SW480 (cell line): ENCODE measurements at regions not wholly inside any gene's neighbourhood (a gene's known extent, or its start where the extent isn't known, plus 50 kb on each side); places are given as distances from the start of the nearest gene placed in this dataset.

Source experiments
- DNase-seq: peaks from one replicate; pipeline ENCODE4 v3.0.0-alpha.2; 2016; ENCODE audit warnings: low spot score

DNA sequence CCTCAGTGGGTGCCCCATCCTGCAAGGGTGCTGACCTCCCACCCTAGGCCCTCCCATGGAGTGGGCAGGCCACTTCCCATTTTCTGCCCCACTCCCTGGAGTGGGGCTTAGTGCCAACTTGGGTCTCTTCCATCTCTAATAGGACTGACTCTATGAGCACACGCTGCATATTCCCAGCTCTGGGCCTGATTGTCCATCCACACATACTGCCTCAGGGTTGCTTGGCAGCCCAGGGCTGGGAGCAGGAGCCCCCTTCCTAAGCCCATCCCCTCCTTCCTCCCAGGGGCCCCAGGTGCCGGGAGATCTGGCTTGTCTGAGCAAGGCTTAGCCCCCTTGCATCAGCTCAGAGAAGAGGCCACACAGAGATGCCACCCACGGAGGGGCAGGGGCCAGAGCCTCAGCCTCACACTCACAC lies 55.1 kb downstream of the PJA1 start:
- DNase-seq = no peak

DNA sequence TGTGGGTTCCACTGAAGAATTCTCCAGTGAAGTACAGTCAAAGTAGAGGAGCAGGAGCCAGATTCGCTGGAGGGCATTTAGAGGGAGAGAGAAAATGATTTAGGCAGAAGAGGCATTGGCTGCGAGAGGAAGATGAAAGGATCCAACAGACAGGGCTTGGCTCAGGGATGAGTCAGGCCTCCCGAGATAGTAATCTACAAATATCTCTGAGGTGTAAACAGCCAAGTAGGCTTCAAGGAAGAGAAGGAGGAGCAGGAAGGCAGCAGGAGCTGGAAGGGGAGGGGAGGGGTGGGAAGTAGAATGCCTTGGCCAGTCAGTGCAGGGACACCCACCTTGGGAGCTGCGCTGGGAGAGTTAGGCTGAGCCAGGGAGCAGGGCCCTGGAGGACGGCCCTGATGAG lies 55.5 kb downstream of the PJA1 start:
- peak; percentile 83 for DNase-seq

DNA sequence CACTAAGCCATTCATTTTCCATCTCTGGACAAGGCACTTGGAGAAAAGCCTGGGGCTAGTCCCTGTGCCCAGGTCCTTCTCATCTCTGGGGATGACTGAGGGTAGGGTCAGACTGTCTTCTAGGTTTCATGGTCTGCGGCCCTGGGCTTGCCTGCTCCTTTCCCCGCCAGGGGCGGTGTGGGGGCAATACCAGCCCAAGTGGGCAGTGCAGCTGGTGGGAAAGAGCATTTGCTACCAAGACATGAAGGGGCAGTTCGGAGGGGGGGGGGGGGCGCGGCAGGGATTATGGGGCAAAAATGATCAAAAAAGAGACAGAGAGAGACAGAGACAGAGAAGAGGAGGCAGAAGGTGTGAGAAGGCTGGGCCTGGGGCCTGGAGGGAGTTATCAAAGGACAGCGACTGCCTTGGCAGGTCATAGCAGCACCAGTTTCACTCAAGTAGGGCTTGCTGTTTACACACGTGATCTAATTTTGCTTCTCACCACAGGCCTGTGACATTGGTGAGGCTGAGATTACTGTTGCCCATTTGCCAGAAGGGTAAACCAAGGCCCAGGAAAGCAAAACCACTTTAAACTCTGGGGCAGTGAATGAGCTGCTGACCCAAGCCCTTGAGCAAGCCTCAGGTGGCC lies 56.1 kb downstream of the PJA1 start:
- no peak for DNase-seq

DNA sequence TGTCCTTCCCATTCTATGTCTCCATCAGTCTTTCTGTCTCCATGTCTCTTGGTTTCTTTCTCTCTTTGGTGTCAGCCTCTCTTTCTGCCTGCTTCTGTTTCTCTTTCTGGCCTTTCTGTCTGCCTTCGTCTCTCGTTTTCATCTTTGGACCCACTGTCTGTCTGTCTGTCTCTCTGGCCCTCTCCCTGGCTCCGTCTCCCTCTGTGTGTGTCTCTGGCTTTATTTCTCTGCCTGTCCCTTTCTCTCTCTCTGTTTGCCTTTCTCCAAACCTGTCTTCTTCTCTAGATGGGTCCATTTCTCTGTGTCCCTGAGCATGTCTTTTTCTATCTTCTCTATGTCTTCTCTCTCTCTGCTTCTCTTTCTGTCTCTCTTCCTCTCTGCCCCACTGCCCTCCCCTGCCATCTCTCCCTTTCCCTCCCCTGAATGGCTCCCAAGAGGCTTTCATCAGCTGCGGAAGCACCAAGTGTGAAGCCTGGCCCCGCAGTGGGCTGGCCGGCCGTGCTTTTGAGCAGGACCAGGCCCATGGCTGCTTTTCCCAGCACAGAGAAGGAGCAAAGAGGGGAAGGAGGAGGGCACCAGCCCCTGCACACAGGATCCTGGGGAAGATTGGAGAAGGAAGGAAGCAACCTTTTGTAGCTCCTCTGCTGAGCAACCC lies 57.4 kb downstream of the PJA1 start:
- no peak for DNase-seq

DNA sequence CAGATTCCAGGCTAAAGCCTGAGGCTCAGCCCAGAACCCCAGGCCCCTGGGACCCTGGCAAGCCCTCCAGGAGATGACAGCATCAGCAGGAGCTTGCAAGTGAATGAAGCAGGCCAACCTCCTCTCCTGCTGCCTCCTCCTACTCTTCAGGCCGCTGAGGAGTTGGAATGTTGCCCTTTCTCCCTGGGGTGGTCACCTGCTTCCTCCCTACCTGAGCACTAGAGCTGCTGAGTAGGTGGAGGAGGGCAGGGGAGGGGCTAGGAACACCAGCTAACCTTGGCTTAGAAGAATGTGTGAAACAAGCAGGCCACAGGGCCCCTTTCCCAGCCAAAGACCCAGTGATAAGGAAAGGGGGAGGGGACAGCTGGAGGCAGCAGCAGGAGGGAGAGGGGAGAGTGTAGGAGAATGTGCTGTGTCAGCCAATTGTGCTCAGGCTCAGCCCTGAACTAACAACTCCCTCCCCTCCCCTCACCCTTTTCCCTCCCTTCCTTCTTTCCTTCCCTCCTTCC lies 58.0 kb downstream of the PJA1 start:
- peak; percentile 39 for DNase-seq

DNA sequence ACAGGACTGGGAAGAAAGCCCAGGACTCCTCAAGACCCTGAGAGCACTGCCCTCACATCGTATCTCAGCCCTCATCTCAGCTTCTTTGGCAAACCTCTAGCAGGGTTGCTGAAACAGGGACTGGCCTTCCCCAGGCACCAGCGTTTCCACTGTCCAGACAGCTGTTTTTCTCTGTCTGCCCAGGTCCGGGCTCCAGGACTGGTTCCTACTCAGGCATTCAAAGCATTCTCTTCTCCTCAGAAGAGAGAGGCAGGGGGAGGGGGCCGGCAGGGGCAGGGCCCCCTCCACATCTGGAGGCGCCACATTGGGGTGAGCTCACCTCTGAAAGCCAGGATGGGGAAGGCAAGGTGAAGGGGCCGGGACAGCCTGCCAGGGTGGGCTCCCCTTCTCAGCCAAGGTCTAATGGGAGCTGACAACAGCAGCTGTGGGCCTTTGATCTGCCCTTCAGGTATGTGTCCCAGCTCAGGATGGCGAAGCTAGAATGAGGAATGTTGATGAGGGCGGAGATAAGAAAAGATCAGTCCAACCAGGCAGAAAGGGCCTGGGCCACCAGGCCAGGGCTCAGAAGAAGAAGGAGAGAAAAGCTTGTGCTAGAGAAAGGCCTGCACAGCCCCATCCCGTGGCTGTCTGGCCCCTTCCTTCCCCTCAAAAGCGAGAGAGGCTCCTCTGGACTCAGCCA lies 60.4 kb downstream of the PJA1 start:
- DNase-seq = peak; percentile 82

DNA sequence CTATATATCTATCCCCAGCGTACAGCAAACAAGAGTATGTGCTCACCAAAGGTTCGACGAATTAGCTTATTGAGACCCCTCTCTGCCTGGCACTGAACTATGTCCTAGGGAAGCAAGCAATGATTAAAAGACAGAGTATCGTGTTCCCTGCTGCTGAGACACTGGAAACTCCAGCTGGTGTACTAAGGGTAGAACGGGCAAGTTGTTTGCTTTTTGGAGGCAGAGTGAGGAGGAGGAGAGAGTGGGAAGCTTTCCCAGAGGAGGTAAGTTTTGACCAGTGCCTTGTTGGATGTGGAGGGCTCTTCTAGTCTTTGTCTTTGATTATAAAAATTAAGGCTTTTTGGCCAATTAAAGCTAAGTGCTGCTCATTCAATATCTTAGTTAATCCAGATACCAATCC lies 61.7 kb downstream of the PJA1 start:
- no peak for DNase-seq

DNA sequence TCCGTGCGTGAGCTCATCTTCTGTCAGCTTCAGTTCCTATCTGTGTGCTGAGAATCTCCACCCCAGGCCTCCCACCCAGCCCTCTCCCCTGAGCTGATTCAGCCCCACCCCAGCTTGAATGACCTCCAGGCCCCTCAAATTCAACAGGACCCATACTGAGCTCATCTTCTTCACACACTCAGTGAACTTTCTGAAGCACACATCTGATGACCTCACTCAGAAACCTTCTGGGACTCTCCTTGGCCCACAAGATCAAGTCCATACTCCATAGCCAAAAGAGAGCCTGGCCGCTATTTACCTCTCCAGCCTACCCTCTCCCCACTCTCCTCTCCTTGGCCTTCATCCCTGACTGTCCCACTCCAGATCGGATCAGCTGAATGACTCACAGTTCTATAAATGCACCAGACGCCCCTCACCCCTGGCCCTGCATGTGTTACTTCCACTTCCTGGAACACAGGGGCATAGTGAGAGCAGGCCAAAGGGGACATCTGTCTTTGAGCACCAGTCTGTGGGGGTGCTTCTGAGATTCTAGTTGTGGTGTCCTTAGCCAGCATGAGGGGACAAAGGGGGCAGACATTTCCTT lies 62.5 kb downstream of the PJA1 start:
- DNase-seq = no peak

DNA sequence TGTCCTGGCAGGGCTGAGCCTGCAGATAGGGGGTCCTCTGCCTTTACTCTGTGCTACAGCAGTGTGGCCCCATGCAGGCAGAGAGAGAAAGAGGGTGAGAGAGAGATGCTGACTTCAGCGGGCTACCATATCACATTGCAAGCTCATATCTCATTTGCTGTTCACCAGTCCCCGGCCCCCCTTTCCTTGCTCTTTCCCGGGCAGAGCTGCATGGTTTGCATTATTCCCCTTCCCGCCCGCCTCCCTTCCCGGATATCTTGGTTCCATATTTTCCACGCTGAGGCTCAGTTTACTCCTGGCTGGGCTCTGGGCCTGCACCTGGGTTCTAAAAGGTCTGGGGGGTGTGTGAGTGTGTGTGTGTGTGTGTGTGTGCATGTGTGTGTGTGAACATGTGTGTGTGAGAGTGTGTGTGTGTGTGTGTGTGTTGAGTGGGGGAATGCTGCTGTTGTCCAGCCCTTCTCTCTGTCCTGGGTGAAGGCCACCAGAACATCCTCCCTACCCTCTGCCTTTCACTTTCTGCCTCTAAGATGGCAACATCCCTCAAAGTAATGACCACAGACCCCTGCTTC lies 63.5 kb downstream of the PJA1 start:
- no peak for DNase-seq

DNA sequence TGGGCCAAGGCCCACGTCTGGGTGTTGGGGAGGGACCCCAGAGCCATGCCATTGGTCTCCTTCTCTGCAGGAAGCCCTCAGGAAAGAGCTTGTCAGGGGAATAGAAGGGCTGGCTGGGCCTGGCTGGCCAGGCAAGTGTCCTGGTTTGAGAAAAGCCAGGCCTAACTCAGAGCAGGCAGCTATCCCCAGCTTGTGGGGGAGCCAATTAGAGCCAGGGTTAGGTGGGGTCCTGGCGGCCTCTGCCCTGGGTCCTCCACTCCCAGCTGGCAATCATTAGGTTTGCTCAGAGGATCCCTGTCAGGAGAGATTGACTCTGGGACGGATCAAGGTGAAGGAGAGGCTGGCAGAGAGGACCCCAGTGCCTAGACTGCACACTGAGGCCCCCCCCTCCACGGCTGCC lies 64.8 kb downstream of the PJA1 start:
- no peak for DNase-seq

DNA sequence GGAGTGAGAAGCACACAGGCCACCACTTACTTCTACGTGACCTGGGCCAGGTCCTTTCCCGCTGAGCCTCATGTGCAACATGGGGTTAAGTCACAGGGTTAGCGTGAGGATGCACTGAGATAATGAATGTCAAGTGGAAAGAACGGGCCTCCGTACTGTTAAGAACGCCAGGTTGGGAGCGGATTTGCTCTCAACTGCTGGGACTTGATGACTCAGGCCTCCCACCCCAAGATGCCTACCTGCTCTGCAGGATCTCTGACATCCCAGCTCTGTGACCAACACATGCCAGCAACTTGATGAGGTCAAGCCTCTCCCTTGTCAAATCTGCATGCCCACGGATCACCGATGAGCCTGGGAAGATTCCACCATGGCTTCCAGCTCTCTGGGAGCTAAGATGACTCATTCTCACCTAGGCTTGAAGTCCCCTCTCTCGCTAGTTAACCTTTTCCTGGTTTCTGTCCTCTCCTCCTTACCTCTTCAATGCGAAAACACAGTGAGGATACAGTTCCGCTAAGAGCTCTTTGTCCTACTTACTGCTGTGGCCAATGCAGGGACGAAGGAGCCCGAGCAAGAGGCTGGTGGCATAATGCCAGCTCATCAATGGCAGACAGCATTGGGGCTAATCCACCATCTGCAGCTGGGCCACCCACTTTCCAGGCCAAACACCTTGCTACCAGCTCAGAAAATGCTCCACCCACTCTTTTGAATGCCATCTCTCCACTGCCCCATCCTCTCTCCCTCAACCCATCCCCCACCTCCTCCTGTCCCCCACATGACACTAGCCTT lies 67.6 kb downstream of the PJA1 start:
- DNase-seq = peak; percentile 54

DNA sequence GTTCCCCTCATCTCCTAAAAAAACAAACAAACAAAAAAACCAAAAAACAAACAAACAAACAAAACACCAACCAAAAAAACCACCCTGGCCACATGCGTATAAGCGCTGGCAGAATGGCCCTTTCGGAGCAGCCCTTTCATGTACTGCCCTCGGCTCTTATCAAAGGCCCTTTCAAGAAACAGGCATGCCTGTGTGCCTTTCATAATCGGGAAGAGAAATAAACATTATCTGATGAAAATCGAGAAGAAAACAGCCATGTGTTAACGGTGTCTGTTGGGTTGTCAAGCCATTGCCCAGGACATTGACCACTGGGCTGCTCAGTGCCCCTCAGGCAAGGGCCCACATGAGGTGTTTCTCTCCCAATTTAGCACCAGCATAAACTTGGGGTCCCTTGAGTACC lies 68.3 kb downstream of the PJA1 start:
- peak; percentile 55 for DNase-seq

DNA sequence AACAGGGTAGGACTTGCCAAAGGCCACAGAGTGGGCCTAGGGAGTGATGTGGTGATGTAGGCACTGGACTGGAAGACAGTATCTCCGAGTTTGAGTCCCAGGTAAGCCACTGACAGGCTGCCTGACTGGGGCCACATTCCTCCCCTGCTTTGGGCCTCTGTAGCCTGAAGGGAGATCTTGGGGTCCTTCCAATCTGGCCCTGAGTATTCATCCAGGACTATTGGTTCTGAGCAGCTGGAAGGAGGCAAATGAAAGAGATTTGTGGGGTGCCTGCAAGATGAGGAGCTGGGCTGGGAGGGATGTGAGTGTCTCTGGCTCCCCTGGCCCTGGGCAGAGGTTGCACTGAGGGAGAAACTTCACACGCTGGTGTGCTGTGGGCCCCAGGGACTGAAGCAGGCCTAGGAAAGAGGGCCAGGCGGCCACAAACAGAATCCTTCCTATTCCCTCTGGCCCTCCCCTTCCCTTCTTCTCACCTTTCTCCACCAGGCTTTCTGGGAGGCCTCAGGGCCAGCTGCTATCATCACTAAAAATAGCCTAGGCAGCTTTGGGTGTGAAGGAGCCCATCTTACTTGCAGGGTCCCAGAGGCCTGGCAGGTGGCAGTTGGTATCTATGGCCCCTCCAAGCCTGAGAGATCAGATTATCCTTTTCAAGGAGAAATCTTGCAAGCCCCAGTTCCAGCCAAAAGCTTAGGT lies 70.1 kb downstream of the PJA1 start:
- no peak for DNase-seq

DNA sequence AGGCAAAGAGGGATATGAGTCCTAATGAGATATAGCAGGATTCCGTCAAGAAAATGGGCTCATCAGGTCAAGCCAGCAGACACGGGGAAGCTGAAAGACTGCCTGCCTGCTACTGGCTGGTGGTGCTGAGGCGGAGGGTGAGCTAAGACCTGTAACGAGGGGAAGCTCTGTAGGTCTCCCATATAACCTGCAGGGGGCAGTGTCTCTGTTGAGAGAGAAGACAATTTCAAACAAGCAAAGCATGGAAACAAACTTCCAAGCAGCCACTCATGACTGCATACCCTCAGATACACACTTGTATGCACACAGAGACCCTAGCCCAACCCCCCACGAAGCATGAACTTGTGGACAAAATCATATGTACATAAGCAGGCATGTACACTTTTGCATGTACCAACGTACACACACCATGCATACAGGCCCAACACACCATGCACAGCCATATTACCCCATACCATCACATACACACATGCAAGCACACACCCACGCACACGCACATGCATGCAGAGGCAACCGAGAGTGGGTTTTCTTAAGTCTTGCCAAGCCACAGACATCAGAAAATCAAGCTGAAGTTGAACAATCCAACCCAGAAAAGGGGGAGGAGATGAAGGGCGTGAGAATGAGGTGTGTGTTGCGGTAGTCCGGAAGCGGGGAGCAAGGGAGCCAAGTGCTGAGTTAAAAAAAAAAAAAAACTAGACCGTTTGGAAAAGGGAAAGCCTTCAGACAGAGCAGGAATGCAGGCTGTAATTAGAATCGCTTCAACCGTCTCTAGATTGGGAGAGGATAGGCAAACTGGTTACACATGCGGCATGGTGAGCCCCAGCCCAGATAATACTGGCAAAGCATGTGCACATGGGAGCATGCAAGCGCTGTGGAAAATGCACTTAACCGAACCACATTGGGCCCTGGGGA lies 71.0 kb downstream of the PJA1 start:
- DNase-seq = peak; percentile 48

DNA sequence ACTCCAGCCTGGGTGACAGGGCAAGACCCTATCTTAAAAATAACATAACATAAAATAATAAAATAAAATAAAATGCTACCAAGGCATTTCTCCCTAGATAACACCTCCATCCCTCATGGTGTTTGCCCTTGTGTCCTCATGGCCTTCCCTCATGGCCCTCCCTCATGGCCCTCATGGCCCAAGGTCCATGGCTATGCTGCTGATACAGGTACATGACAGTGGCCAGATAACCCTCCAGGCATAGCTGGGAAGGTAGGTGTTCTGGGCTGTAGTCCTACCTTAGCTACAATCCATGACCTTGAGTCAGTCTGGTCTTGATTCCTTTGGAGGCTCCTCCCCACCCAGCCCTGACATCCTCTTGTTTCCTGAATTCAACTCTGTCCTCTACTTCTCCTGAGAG lies 75.2 kb downstream of the PJA1 start:
- no peak for DNase-seq

DNA sequence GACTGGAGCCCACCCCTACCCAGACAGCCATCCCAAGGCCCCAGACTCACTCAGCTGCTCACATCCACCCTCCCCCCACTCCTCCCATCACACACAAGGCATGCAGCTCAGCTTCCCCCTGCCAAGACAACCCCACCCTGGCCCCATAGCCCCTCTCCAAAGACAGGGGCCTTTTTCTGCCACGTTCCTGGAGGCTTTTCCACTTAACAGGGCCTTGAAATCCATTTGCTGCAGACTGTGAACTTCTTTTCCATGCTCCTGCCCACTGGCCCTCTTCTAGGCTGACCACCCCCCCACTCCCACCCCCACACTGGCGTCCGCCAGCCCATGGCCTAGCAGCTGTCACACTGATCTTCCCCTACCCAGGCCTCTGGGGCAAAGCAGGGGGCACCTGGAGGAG lies 76.0 kb downstream of the PJA1 start:
- DNase-seq = no peak

DNA sequence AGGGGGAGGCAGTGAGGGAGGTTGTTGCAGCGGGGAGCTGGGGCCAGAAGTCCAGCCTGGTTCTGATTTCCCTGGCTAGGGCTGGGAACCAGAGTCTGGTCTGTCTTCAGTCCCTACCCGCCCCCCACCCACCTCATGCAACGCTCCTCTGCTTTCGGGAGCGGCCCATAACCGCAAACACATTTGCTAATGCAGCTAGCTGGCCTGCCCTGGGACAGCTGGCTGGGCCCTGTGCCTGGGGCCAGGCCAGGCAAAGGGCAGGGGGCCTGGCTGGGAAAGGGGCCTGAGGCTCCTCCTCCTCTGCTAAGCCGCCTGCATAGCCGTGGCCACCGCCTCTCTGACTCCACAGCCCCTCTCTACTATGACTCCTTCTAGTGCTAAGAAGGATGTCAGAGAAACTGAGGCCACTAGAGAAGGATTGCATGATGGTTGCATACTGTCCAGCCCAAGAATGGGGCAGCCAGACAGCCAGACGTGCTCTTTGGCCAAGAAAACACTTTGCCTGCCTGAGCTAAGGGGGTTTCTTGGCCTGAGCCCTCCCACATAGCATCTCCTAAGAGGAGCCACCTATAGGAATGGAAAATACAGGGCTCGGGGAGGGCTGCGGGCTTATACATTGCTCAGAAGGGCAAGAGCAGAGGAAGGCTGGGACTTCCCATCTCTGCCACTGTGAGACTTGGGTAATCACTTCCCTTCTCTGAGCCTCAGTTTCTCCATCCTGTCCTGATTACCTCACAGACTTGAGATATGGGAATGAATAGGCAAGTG lies 76.9 kb downstream of the PJA1 start:
- no peak for DNase-seq

DNA sequence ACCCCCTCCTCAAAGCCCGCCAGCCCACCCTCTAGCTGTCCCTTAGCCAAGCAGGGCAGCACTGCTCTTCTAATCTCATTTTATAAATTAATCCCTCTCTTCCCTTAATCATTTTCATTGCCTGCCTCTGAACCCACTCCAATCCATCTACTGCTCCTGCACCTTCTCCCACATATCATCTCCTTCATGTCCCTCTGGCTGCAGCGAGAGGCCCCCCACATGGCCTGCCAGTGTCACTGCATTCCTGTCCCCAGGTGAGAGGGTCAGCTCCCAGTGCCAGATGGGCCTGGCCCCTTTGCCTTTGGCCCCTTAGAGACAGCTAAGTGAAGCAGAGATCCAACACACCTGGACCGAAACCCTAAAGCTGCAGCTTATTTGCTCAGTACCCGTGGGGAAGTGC lies 79.4 kb downstream of the PJA1 start:
- DNase-seq = no peak

DNA sequence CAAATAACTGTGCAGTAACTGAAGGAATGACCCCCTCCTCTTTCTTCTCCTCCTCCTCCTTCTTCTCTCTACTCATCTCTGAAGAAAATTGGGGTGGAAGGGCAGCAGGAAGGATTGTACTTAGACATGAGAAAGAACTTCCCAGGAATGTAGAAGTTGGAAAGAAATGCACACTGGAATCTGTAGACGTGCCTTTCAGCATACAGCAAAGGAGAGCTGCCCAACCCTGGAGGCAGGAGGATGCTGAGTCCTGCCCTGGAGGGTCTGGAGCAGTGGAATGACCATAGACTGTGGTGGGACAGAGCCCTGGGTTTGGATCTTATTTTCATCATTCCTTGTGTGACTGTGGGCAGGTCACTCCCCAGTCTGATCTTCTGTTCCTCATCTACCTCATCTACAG lies 80.1 kb downstream of the PJA1 start:
- no peak for DNase-seq
